ENCODE measurements at regions not wholly inside any gene's neighbourhood (a gene's known extent, or its start where the extent isn't known, plus 50 kb on each side); places are given as distances from the start of the nearest gene placed in this dataset.

- no peak for DNase-seq
- no CpG with 5 or more reads among the region's 2 CpGs for WGBS (ENCODE audit: extremely low coverage, insufficient read length, low lambda C conversion rate)
- no peaks in the 10 kb centered on the region for H3K27me3 ChIP-seq (ENCODE audit: insufficient read depth, low read length)
- H3K4ac ChIP-seq (ENCODE audit: low read depth, low read length) = no peak overlapping the region
- no peak overlapping the region for H2BK15ac ChIP-seq (ENCODE audit: low read depth, low read length)
- no peak overlapping the region for H3K23ac ChIP-seq (ENCODE audit: insufficient read length, low read depth, low read length)
- no peaks in the 10 kb centered on the region for H3K79me2 ChIP-seq (ENCODE audit: insufficient read depth, low read length)
- Mint-ChIP-seq H3K27me3 (ENCODE audit: low read depth) (no peaks in the 10 kb centered on the region; the same call in 1 of the 2 replicates), H3K4me1 (no peaks in the 10 kb centered on the region), H3K36me3 (ENCODE audit: insufficient read depth in 1 of 3, low read depth in 3 of 3) (no peaks in the 10 kb centered on the region; a peak in 1 of 7 replicates), H3K27ac (no peak overlapping the region), H3K9me3 (peaks cover 0 to 8% of the 10 kb centered on the region in 2 experiments; a peak in 1 of 5 replicates), H3K4me3 (no peak overlapping the region)
- no peaks in the 10 kb centered on the region for H3K9me3 ChIP-seq (ENCODE audit: control insufficient read depth, low read depth, low read length)
- no peak overlapping the region for H3T11ph ChIP-seq (ENCODE audit: low read length)
- no peak overlapping the region for H4K5ac ChIP-seq (ENCODE audit: insufficient read length, low read depth, low read length)
- no peak overlapping the region for H3K56ac ChIP-seq (ENCODE audit: insufficient read length, low read depth, low read length)
- H2BK20ac ChIP-seq (ENCODE audit: low read depth, low read length, poor library complexity, severe bottlenecking) = no peak overlapping the region
- H3K23me2 ChIP-seq (ENCODE audit: insufficient read length, low read depth, low read length, poor library complexity, severe bottlenecking) = no peaks in the 10 kb centered on the region
- no peak for TF ChIP-seq CTCF (conservative IDR thresholded peaks at IDR 0.05)
- H2AFZ ChIP-seq (ENCODE audit: low read length) = no peak overlapping the region
- no peak overlapping the region for H2BK120ac ChIP-seq (ENCODE audit: low read depth, low read length, poor library complexity, severe bottlenecking)
- H4K20me1 ChIP-seq (ENCODE audit: control insufficient read depth, insufficient read depth, insufficient read length) = no peaks in the 10 kb centered on the region
- H3K9ac ChIP-seq (ENCODE audit: extremely low read depth, insufficient read length, low read length) = no peak overlapping the region
- H2AK5ac ChIP-seq (ENCODE audit: insufficient read length, low read length) = no peak overlapping the region
- H2BK12ac ChIP-seq (ENCODE audit: insufficient read length, low read depth, low read length) = no peak overlapping the region
- no peak overlapping the region for H3K4me2 ChIP-seq (ENCODE audit: insufficient read depth, insufficient read length, low read length)
- H4K8ac ChIP-seq (replicated peaks; ENCODE audit: insufficient read length, low read depth, low read length) = no peak overlapping the region
- no peak overlapping the region for H4K91ac ChIP-seq (ENCODE audit: insufficient read length, low read depth, low read length)
- no peak overlapping the region for H3K18ac ChIP-seq (ENCODE audit: insufficient read length, low read depth, low read length)
- no peak overlapping the region for H3K27ac ChIP-seq (ENCODE audit: insufficient read length, low read depth, low read length)
- no peak overlapping the region for H3K14ac ChIP-seq (ENCODE audit: insufficient read depth, low read length)
- H2BK5ac ChIP-seq (ENCODE audit: insufficient read length, low read length) = no peak overlapping the region
- H3K79me1 ChIP-seq (ENCODE audit: insufficient read depth, low read depth, low read length, poor library complexity, severe bottlenecking) = no peaks in the 10 kb centered on the region
- H3K4me1 ChIP-seq (ENCODE audit: insufficient read depth, low read length) = no peaks in the 10 kb centered on the region; the same call in 1 of the 2 replicates
Observed at GRCh38 chr11:110982214-110982613, 263.3 kb upstream of the POU2AF2 start.
